Stomach (tissue), 4 donors: ENCODE measurements at regions not wholly inside any gene's neighbourhood (a gene's known extent, or its start where the extent isn't known, plus 50 kb on each side); places are given as distances from the start of the nearest gene placed in this dataset.

ENCODE experiments used
- CTCF ChIP-seq, 7 experiments: fragments of 450-650 bp in 4 of 7; fragments of 200-600 bp in 3 of 7; sonication (generic) in 3 of 7; IDR thresholded peaks; one replicate each; pipeline ENCODE4 v1.5.1; 2016 to 2019; ENCODE audit warnings: antibody characterized with exemption in 7 of 7, control low read depth in 2 of 7, mild to moderate bottlenecking in 1 of 7
- EP300 ChIP-seq: sonication (generic); formaldehyde crosslinking; IDR thresholded peaks from one replicate; pipeline ENCODE4 v1.6.1; 2017; ENCODE audit warnings: antibody characterized with exemption
- POLR2AphosphoS5 ChIP-seq, 3 donors: sonication (generic); formaldehyde crosslinking; IDR thresholded peaks; one replicate each; pipeline ENCODE4 v1.6.1; 2016; ENCODE audit warnings: antibody characterized with exemption in 3 of 3

- TF ChIP-seq CTCF (IDR thresholded peaks at IDR 0.05) (no peak), POLR2AphosphoS5 (IDR thresholded peaks at IDR 0.05) (no peak), EP300 (no peak)
Observed at GRCh38 chr12:67922245-67922644, 67.0 kb upstream of the IFNG-AS1 start.
